ENCODE measurements at regions not wholly inside any gene's neighbourhood (a gene's known extent, or its start where the extent isn't known, plus 50 kb on each side); places are given as distances from the start of the nearest gene placed in this dataset.

DNA sequence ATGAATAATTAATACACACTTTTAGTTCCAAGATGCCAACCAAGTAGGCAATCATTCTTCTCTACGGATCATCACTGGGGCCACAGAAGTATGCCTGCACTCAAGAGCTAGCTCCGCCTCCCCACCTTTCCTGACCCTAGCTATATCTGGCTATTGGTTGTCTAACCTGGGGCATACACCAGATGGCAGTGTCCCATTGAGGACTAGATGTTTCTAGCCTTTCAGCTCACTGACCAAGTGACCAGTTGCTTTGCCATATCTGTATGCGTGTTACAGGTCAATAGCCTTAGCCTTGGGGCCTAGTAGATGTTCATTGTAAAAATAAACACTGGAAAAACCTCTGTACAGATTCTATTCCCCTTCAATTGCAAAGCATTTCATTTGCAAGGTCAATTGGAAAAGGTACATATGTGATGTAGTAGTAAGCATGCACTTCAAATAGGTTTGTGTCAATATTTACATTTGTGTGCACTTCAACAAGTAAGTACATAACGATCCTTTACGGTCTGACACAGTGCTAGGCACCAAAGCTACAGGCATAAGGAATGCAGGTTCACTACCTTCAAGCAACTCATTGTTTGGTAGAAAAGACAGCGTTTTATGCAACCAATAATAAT lies 521.7 kb downstream of the PPARGC1A start:
- peak; percentile 83 for ATAC-seq
- intact Hi-C loops (cut with micrococcal nuclease), result no loop called here
- DNase-seq, result no peak

DNA sequence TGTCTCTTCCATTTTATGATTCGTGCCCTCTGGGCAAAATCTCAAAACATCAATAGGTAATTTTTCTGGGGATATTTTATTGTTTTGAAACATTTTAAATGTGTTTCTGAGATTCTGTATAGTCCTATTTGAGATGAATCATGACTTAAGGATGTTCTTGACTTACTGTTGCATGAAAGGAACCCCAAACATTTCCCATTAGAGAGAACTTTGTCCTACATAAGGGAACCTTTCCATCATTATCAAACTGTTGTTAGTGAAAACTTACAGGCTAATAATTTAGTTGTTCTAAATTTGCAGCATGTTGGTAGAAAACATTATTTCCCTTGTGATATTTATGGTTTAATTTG lies 523.3 kb downstream of the PPARGC1A start:
- intact Hi-C loops (cut with micrococcal nuclease), result no loop called here
- ATAC-seq (no peak), DNase-seq (no peak)

DNA sequence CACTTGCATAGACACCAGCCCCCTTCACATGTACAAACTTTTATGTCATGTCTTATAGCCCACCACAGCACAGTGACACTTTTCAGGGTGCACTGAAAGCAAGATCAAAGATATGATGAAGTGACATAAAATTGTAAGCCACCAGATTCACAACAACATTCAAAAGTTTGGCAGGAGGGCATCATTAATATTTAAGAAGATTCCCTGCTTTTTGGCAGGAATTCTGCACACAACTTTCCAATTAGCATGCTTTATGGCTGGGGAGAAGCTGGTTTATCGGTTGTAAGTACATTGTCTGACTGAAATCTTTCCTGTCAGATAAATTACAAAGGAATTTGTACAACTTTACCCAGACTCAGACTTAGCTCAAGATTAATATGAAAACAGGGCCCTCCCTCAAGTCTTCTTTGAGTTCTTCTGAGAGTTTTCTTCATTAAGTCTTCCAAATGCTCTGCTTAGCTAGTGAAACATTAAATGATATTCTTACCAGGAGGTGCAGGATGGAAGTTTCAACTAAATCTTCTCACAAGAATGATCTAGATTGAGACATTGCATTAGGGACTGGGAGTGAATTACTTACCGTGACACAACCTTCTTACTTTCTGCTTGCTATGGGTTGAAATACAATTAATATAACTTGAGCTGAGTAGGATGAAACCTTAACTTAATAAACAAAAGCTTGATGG lies 523.8 kb downstream of the PPARGC1A start:
- DNase-seq (no peak), ATAC-seq (no peak)
- intact Hi-C loops (cut with micrococcal nuclease), result no loop called here

DNA sequence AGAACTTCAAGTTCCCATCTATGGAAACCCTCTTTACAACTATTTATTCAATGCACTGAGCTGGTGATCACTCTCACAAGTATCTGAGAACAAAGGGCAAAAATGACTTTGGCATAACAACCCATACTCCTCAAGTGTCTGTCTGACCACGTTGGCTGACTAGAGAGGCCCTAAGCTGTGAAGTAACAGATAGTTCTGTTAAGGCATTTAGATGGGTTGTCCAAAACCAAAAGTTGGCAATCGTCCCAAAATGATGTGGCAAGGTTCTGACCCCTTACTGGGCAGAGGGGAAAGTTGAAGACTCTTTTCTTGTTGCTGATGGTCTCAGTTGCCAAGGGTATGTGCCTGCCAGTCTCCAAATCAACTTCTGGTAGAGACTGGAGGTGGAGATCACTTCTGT lies 524.8 kb downstream of the PPARGC1A start:
- ATAC-seq (no peak), DNase-seq (no peak)
- intact Hi-C loops (cut with micrococcal nuclease), result no loop called here

DNA sequence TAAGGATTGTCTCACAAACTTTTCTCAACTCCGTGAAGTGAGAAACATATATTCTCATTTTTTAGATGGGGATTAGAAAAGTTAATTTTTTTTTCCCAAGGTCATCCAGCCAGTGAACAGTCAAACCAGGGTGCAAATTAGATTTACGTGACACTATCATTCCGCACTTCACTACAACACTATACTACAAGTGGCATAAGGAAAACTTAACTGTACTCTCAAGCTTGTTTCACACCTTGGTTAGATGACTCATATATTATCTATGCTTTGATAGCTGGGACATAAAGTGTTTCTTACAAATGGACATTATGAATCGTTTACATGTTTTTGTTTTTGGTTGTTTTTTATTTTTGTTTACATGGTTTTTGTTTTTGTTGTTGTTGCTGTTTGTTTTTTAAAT lies 525.7 kb downstream of the PPARGC1A start:
- DNase-seq, result no peak
- intact Hi-C loops (cut with micrococcal nuclease), result no loop called here
- ATAC-seq, result no peak

DNA sequence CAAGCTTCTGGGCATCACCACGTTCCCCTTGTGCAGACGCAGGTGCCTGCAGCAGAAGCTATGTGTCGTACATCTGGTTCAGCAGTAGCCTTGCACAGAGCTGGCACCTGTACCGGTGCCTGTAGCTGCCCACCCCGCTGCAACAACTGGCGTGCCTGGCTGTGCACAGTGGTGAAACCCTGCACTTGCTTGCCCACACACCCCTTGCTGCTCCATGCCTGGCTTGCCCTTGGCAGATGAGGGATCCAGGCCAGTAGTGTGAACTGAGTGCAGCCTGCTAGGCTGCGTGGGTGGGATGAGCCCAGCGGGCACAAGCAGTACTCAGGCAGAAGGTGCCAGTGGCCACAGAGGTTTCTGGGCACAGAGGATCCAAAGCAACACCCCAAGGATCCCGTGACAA lies 528.4 kb downstream of the PPARGC1A start:
- no peak for DNase-seq
- intact Hi-C loops (cut with micrococcal nuclease), result no loop called here
- no peak for ATAC-seq

DNA sequence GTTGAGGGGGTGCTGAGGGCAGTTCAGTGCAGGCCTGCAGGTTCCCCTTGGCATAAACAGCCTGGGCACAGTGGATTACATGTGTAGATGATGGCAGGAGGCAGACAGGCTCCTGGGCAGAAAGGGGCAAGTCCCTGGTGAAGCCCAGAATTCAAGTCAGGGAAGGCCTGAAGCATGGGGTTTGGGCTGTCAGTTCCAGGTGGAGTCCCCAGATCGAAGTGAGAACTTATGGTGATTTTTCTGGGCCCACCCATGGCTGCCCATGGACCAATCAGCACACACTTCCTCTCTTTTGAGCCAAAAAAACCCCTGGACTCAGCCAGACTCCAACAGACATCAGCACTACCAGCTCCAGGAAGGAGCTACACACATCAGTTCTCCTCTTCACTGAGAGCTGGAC lies 529.1 kb downstream of the PPARGC1A start:
- DNase-seq, result no peak
- intact Hi-C loops (cut with micrococcal nuclease), result no loop called here

DNA sequence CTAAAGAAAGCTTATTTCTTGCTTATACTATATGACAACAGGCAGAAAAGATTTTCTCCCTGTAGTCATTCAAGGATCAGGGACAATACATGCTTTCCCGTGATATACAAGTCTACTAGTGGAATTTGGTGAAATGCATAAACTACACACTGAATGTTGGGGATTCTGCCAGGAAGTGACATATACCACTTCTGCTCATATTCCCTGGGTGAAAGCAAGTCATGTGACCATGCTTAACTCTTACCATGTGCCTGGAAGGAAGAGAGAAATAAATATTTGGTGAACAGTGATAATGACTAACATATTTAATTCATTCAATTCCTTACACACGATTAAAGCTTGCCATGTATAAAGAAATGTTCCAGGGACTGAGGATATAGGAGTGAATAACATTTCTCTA lies 534.6 kb downstream of the PPARGC1A start:
- intact Hi-C loops (cut with micrococcal nuclease), result no loop called here
- ATAC-seq, result no peak
- no peak for DNase-seq

More for the DNA sequence above, 529.1 kb downstream of the PPARGC1A start:
- ATAC-seq, result no peak

DNA sequence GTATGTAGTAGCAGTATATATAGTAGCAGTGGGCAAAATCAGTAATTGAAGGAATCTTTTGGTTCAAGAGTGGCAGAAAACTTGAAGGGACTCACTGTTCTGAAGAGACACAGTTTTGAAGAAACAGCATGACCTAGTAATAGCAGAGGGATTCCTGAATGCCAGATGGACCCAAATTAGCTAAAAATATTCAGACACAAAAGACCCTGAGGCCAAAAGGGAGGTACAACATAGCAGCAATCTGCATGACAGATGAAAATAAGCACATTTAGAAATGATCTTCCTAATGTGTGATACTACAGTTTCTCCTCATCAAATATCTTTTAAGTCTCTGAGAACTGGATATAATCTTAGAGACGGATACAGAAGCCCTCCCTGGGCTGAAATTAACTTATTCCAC lies 536.6 kb downstream of the PPARGC1A start:
- intact Hi-C loops (cut with micrococcal nuclease), result no loop called here
- DNase-seq, result no peak
- ATAC-seq, result no peak

DNA sequence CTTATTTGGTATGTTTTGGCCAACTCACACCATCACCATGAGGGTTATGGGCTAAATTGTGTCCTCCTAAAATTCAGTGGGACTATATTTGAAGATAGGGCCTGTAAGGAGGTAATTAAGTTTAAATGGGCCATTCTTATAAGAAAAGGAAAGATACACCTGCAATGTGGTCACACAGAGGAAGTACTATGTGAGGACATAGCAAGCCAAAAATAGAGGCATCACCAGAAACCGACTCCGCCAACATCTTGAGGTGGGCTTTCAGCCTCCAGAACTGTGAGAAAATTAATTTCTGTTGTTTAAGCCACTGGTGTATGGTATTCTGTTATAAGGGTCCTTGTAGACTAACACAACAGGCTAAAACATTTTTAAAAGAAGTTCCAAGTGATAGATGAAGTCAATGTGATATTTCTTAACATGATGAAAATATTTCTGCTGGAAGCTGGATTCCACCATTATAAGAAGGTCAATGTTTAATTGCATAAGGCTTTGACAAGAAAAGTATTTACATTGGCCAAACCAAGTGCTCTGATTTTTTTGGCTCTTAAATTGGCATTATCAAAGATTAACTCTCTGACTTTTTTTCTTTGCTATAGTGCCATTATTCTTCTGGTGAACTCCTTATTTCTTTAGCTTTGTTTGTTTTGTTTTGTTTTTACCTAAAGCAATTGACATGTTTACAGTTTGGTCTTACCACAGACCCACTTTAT lies 540.9 kb downstream of the PPARGC1A start:
- no peak for DNase-seq
- no peak for ATAC-seq
- intact Hi-C loops (cut with micrococcal nuclease), result no loop called here

DNA sequence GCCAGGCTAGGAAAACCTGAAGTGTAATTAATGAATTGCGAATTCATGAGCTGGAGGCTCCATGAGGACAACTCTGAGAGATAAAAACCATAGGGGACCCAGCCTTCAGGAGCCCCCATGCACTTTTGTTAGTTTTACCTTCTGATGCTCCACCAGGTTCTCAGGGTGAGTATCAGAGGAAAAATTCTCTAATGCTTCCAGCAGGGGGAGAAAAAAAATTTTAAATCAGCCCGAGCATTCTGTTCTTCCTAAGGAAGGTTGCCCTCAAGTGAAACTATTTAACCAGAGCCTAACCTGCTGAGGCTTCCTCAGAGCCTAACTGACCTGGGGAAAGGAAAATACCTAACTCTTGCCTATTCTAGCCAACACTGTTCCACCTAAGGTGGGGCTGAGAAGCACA lies 552.6 kb downstream of the PPARGC1A start:
- intact Hi-C loops (cut with micrococcal nuclease), result no loop called here
- ATAC-seq, result no peak
- no peak for DNase-seq

DNA sequence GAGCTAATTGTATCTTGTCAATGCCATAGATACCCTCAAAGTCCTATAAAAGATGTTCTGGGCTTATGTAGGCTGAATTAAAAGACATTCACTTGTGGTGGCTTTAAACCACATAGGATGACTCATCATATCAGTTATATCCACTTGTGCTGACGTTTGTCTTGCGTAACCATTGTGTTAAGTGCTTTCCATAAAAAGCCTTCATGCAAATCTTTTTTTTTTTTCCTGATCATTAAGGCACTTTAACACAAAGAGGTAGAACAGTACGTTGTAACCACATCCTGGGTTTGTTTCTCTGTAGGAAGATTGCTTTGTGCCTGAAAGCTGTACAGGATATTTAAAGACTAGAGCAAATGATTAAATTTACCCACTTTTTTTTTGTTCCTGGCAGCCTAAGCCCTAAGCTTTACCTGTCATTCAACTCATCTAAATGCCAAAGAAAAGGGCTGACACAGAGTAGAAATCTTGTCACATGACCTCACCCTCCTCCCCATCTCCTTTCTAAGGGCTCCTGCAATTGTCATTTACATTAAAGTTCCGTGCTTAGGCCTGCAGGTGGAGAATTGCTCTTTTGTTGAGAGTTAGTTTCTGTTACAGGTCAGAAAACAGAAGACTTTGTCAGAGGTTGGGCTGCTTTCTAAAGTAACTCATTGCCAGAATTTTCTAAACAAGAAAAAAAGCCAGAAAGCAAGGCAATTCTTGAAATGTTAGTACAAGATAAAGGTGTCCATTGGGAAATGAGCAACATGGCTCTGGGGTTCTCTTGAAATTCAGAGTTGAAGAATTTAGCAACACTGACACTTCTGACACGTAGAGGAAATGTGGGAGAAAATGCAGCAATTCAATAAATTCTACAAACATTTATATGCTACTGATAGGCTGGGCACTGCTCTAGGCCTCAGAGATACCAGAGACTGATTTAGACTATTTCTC lies 555.6 kb downstream of the PPARGC1A start:
- ATAC-seq, result peak; percentile 84
- DNase-seq, result no peak
- intact Hi-C loops (cut with micrococcal nuclease), result no loop called here

DNA sequence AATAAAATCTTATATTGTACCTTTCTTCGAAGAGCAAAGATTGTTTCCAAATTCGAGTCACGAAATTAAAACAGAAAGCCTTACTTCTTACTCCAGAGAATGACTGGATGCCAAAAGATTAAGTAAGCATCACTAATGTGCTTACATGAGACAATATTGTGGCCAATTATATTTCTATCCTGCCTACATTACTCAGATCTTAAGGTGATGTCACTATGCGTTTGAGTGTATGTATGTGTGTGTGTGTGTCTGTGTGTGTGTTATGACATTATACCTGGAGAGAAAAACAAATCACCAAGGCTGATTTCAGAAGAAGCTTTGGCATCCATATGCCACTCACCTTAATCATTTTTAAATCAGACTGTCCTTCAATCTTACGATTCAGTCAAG lies 556.3 kb downstream of the PPARGC1A start:
- peak; percentile 80 for ATAC-seq
- no peak for DNase-seq
- intact Hi-C loops (cut with micrococcal nuclease), result no loop called here

DNA sequence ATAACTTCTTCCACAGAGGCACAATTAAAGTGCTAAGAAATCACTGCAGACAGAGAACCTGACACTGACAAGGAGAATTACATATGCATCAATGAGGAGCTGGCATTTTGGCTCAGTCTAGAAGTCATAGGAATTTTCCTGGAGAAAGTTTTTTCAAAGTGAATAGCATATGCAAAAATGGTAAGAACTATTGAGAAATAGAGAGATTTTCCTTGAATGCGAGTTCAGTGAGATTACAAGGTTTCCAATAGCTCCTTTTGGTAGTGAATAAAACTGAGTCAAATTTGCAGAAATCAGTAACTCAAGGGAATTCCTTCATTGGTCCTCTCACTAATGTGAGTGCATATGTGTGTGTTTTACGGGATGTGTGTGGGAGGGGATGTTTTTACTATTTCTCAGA lies 557.5 kb downstream of the PPARGC1A start:
- no peak for ATAC-seq
- intact Hi-C loops (cut with micrococcal nuclease), result no loop called here
- no peak for DNase-seq

DNA sequence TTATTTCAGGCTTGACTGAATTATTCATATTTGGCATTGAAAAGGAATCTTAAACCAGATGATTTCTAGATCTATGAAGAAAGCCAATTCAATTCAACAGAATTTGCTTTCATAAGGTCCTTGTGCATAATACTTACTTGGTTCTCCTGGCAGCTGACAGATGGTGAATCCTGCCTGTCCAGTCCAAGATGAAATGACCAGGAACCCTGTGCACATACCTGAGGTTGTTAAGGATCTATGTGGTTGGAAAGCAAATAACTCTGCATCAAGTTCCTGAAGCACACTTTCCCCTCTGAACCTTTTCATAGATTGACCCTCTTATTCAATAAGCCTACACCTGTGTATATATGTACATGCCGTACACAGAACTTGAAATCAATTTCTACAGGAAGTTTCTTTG lies 562.7 kb downstream of the PPARGC1A start:
- DNase-seq, result no peak
- intact Hi-C loops (cut with micrococcal nuclease), result no loop called here
- ATAC-seq, result no peak

DNA sequence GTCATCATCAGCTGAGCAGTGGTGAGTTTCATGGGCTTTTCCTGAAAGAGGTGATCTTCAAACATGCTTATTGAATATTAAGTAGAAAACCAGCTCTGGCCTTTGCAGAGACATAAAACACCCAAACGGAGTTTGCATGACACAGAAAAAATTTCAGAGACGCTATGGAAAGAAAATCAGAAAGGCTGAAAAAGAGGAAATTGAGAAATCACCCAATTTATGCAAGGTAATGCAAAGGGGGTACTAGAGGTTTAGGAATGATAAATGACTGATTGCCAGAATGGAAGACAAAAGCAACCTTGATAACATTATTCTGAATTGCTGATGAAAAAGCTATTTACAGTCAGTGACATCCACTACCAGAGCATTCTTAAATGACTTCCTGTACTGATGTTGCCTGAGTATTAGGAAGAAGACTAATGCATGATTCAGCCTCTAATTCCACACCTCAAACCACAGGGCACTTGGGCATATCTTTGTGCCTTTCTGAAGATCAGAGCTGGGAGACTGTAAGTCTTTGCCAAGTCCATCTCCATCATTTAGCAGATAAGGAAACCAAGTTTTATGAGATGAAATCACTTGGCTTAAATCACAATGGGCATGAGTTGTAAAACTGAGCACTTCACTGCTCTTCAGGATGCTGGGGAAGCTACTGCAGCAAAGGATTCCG lies 565.7 kb downstream of the PPARGC1A start:
- intact Hi-C loops (cut with micrococcal nuclease), result no loop called here
- DNase-seq (no peak), ATAC-seq (no peak)

DNA sequence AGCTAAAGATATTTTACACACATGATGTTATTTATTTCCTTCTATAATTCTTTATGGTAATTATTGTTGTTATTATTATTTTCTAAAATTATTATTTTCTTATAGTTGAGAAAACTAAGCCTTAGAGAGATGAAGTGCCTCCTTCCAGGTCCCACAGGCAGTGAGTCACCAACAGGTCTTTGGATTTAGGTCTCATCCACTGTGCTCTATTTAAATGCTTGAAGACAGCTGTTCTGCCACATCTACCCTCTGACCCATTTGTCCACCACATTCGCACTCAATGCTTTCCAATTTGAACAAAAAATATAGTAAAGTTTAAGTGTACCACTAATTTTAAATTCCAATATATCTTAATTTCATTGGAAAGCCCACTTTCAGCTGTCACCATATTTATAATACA lies 566.4 kb downstream of the PPARGC1A start:
- intact Hi-C loops (cut with micrococcal nuclease), result no loop called here
- DNase-seq, result no peak
- ATAC-seq, result no peak

DNA sequence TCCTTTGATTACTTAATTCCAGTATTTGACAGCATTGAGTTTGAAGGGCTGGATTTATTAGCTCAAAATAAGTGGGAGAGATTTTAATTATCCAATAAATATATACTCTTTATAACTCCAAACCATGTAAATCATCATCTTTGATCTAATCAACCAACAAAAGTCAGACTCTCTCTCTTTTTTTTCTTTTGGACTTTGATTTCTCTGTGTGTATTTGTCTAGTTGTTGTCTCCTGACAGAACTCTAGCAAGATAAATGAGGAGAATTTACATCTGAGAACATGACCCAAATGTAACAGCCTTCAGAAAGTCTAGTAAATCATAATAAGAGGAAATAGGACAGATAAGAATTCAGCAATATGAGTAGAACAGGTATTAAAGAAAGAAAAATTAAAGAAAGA lies 567.1 kb downstream of the PPARGC1A start:
- ATAC-seq (no peak), DNase-seq (no peak)
- intact Hi-C loops (cut with micrococcal nuclease), result no loop called here

DNA sequence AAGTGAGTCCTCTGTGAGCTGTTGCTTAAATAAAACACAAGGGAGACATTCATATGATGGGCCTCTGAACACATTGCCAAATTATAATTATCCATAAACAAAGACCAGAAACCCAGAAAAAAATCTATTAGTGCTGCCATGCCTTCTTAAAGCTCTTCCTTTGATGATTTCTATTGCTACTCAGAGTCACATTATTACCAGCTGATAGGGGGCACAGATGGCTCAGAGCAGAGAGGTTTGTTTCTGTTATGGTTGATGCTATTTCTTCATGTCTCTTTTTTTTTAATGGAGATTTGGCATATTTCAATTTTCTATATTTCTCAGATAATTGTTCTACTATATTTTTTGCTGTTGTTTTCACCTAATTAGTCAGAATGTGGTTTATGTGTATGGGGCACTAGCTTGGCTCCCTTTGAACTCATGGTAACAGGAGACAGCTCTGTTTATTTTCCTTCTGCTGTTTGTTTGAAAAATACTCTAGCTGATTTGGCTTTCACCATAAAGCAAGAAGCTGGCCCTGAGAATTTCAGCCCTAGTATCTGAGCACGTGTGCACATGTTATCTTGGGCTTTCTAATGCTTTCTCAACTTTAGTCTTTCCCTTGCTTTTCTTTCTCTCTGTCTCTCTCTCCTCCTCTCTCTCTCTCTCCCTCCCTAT lies 568.8 kb downstream of the PPARGC1A start:
- no peak for ATAC-seq
- no peak for DNase-seq
- intact Hi-C loops (cut with micrococcal nuclease), result no loop called here

All from left ventricle myocardium superior (tissue), 1 donor.